Gastrocnemius medialis (tissue), 4 donors: ENCODE measurements at regions not wholly inside any gene's neighbourhood (a gene's known extent, or its start where the extent isn't known, plus 50 kb on each side); places are given as distances from the start of the nearest gene placed in this dataset.

Experiments used
- POLR2A ChIP-seq, 2 donors: fragments of 450-650 bp; IDR thresholded peaks; one replicate each; pipeline ENCODE4 v1.6.1; 2017; ENCODE audit warnings: antibody characterized with exemption in 2 of 2, mild to moderate bottlenecking in 2 of 2, moderate library complexity in 2 of 2
- TF ChIP-seq, protein P1 (sequence below), 5 experiments: fragments of 450-650 bp in 3 of 5; fragments of 200-600 bp in 2 of 5; sonication (generic) in 2 of 5; IDR thresholded peaks in 4 of 5; conservative IDR thresholded peaks in 1 of 5; 1 replicate in 4 of 5; 2 replicates in 1 of 5; pipeline ENCODE4 v1.5.1; 2016 to 2019; ENCODE audit warnings: antibody characterized with exemption in 5 of 5, mild to moderate bottlenecking in 3 of 5, moderate library complexity in 3 of 5

DNA sequence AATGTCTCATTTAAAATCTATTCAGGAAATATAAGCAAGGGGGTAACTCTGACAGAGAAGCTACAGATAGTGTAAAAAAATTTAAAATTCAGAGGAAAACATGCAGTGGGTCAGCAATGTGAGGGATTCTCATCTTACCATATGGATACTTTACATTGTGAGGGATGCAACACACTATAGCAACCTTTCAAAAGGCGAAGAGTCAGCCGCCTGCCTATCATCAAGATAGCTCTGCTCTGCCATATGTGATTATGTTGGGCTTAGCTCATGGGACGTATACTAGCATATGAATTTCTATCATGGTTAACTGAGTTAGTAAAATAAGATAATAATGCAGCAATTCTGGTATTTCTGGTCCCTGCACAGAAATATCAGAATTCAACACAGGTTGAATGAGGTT is 130.9 kb downstream of the MAP3K7 start:
- TF ChIP-seq POLR2A (IDR thresholded peaks at IDR 0.05): no peak
- TF ChIP-seq, protein P1, sequence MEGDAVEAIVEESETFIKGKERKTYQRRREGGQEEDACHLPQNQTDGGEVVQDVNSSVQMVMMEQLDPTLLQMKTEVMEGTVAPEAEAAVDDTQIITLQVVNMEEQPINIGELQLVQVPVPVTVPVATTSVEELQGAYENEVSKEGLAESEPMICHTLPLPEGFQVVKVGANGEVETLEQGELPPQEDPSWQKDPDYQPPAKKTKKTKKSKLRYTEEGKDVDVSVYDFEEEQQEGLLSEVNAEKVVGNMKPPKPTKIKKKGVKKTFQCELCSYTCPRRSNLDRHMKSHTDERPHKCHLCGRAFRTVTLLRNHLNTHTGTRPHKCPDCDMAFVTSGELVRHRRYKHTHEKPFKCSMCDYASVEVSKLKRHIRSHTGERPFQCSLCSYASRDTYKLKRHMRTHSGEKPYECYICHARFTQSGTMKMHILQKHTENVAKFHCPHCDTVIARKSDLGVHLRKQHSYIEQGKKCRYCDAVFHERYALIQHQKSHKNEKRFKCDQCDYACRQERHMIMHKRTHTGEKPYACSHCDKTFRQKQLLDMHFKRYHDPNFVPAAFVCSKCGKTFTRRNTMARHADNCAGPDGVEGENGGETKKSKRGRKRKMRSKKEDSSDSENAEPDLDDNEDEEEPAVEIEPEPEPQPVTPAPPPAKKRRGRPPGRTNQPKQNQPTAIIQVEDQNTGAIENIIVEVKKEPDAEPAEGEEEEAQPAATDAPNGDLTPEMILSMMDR (IDR thresholded peaks at IDR 0.05 in 4 of 5, conservative IDR thresholded peaks at IDR 0.05 in 1 of 5): no peak
